HepG2 (cell line): ENCODE measurements at regions not wholly inside any gene's neighbourhood (a gene's known extent, or its start where the extent isn't known, plus 50 kb on each side); places are given as distances from the start of the nearest gene placed in this dataset.
"Not testable (repeated sequence)": the region's sequence is repeated elsewhere in the genome, so short reads cannot be mapped to it uniquely, and the experiment has no call there.

ENCODE experiments used
- ATAC-seq: fragments of 200-7000 bp; cut with Tn5 transposase; 3 replicates; pipeline ENCODE4 v1.9.1; 2020; ENCODE audit warnings: mild to moderate bottlenecking, moderate library complexity
- BruUV-seq: library from RNA; stranded (reverse); fragments of 400-500 nt; replicated peaks from 2 replicates; lab custom pipeline; 2021; lab: Mats Ljungman, UMichigan
- CTCF ChIA-PET: fragments of 300-600 bp; formaldehyde crosslinking; extraction: SDS; loops from one replicate; lab custom pipeline; 2021; ENCODE audit warnings: low total read pairs, inconsistent platforms, low intra/inter-chr PET ratio; lab: Yijun Ruan, JAX
- POLR2A ChIA-PET: fragments of 350-600 bp; sonication (Branson Sonifier 250); formaldehyde crosslinking; loops from one replicate; lab custom pipeline; 2020; ENCODE audit warnings: antibody characterized with exemption, inconsistent platforms; lab: Yijun Ruan, JAX
- DNase-seq: peaks from one replicate; pipeline ENCODE4 v3.0.0-alpha.2; 2015; ENCODE audit warnings: low spot score
- FAIRE-seq: peaks from 3 replicates; lab custom pipeline; 2011; peaks lifted over from hg19 to GRCh38; lab: Jason Lieb, UNC
- H2AFZ ChIP-seq: one replicate; pipeline ENCODE4 v1.6.1; 2011; ENCODE audit warnings: low read length, inconsistent platforms
- H3K27ac ChIP-seq: fragments of 300-600 bp; 3 replicates; pipeline ENCODE4 v1.8.0; 2011; ENCODE audit warnings: mixed run types, mild to moderate bottlenecking, mixed read lengths, low read length, inconsistent platforms; ENCODE audit not compliant: insufficient read depth; ENCODE audit errors: extremely low read length
- H3K27me3 ChIP-seq, 2 experiments: fragments of 200-600 bp in 1 of 2; 2 replicates in 1 of 2; 3 replicates in 1 of 2; pipeline versions ENCODE4 v1.6.0 to v1.8.0; 2011; ENCODE audit warnings: low read length in 2 of 2, mild to moderate bottlenecking in 2 of 2, moderate library complexity in 2 of 2, inconsistent platforms in 1 of 2; ENCODE audit not compliant: insufficient read depth in 2 of 2, control insufficient read depth in 1 of 2
- H3K36me3 ChIP-seq, 2 experiments: fragments of 200-600 bp in 1 of 2; replicated peaks in 1 of 2; 2 replicates in 1 of 2; 3 replicates in 1 of 2; pipeline versions ENCODE4 v1.5.1 to v1.8.0; 2011; ENCODE audit warnings: low read length in 2 of 2, inconsistent platforms in 1 of 2; ENCODE audit not compliant: insufficient read depth in 2 of 2, control insufficient read depth in 1 of 2
- H3K4me1 ChIP-seq: 2 replicates; pipeline ENCODE4 v1.5.1; 2012; ENCODE audit warnings: low read length, inconsistent platforms; ENCODE audit not compliant: insufficient read depth
- H3K4me2 ChIP-seq: 2 replicates; pipeline ENCODE4 v1.6.0; 2011; ENCODE audit warnings: low read depth, low read length, inconsistent platforms
- H3K4me3 ChIP-seq, 3 experiments: fragments of 200-600 bp in 1 of 3; sonication (generic), shearing (Covaris generic) in 1 of 3; replicated peaks in 1 of 3; 2 replicates each; pipeline ENCODE4 v1.5.1; 2011 to 2016; ENCODE audit warnings: low read length in 3 of 3, inconsistent platforms in 2 of 3, low read depth in 2 of 3, mild to moderate bottlenecking in 2 of 3, control low read depth in 1 of 3, mixed read lengths in 1 of 3; ENCODE audit not compliant: insufficient read depth in 1 of 3
- H3K79me2 ChIP-seq: one replicate; pipeline ENCODE4 v1.6.1; 2011; ENCODE audit warnings: low read length, inconsistent platforms; ENCODE audit not compliant: insufficient read depth
- H3K9ac ChIP-seq: 2 replicates; pipeline ENCODE4 v1.6.0; 2011; ENCODE audit warnings: mild to moderate bottlenecking, low read depth, low read length, inconsistent platforms; ENCODE audit not compliant: insufficient read depth
- H3K9me3 ChIP-seq: 2 replicates; pipeline ENCODE4 v1.5.1; 2012; ENCODE audit warnings: mild to moderate bottlenecking, low read length
- H4K20me1 ChIP-seq: 2 replicates; pipeline ENCODE4 v1.6.0; 2011; ENCODE audit warnings: inconsistent platforms, mild to moderate bottlenecking, low read length, moderate library complexity; ENCODE audit not compliant: insufficient read depth
- CBFB ChIP-seq: sonication (generic); formaldehyde crosslinking; IDR thresholded peaks from 2 replicates; pipeline ENCODE4 v1.4.0; 2020; ENCODE audit warnings: missing genetic modification reagents
- ZNF652 ChIP-seq: IDR thresholded peaks from 2 replicates; pipeline ENCODE4 v1.6.1; 2016; ENCODE audit warnings: low read depth, borderline replicate concordance
- WGBS: methylation state at CpG from one replicate; pipeline ENCODE4 v1.1.6; 2017; ENCODE audit warnings: low lambda C conversion rate; 5-methylcytosine and 5-hydroxymethylcytosine counted together
- in situ Hi-C: cut with HindIII; loops from 2 replicates; pipeline ENCODE4 v1.10.0; 2017; ENCODE audit warnings: low pct_unique_long_range_greater_than_20kb; ENCODE audit not compliant: extremely low pct_ligation_motif_present
- intact Hi-C: fragments of 100-400 bp; cut with micrococcal nuclease; formaldehyde crosslinking; loops from one replicate; pipeline ENCODE4 v1.10.0; 2022; ENCODE audit not compliant: unreplicated experiment

DNA sequence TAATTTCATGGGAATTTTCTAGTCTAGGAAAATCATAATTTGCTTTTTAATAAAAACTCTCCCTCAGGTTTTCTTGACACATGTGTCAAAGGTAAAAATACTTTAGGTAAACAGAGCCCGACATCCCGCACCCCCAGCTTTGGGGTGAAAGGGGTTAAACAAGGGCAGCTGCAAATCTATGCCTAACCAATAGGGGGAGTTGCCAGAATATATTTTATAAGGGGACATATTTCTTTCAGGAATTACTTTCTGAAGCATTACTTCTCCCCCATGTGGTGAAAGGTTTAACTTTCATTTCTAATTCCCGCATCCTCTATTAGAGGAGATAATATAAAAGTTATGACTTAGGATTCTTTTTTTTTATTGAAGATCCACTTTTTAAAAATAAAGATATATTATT, 53.9 kb upstream of the HEPH start:
- POLR2A ChIA-PET: no interaction called here

GRCh38 chrX:66107860-66108259, 56.2 kb upstream of the HEPH start:
- H4K20me1 ChIP-seq, H3K4me1 ChIP-seq, H3K4me2 ChIP-seq, FAIRE-seq, in situ Hi-C loops, CTCF ChIA-PET, intact Hi-C loops, H3K27me3 ChIP-seq, H3K9ac ChIP-seq, H2AFZ ChIP-seq, H3K9me3 ChIP-seq, BruUV-seq, H3K79me2 ChIP-seq, DNase-seq, H3K27ac ChIP-seq, POLR2A ChIA-PET, H3K4me3 ChIP-seq, H3K36me3 ChIP-seq, ATAC-seq: not testable (repeated sequence)
- WGBS: no CpG with 5 or more reads among the region's 4 CpGs

More for the DNA sequence above, 53.9 kb upstream of the HEPH start:
- Histone ChIP-seq H3K9ac (no peak overlapping the region), H3K9me3 (no peaks in the 10 kb centered on the region), H3K4me3 (no peak overlapping the region), H3K79me2 (no peaks in the 10 kb centered on the region), H3K36me3 (no peaks in the 10 kb centered on the region), H3K27me3 (no peaks in the 10 kb centered on the region), H3K27ac (no peak overlapping the region), H3K4me2 (no peak overlapping the region), H2AFZ (no peak overlapping the region), H3K4me1 (no peaks in the 10 kb centered on the region), H4K20me1 (no peaks in the 10 kb centered on the region)
- BruUV-seq: no TSS peak
- ATAC-seq (no peak), FAIRE-seq (no peak), DNase-seq (no peak)
- peak; percentile 88 for TF ChIP-seq ZNF652 (CRISPR knock-in tag)
- TF ChIP-seq CBFB (CRISPR knock-in tag): no peak
- 3% methylated on average over 3 of the region's 3 CpGs for WGBS
- CTCF ChIA-PET: no interaction called here
- intact Hi-C loops: no loop called here
- in situ Hi-C loops: no loop called here

DNA sequence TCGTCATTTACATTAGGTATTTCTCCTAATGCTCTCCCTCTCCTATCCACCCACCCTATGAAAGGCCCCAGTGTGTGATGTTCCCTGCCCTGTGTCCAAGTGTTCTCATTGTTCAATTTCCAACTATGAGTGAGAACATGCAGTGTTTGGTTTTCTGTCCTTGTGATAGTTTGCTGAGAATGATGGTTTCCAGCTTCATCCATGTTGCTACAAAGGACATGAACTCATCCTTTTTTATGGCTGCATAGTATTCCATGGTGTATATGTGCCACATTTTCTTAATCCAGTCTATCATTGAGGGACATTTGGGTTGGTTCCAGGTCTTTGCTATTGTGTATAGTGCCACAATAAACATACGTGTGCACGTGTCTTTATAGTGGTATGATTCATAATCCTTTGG, 61.6 kb upstream of the HEPH start:
- H3K9me3 ChIP-seq, DNase-seq, H3K27ac ChIP-seq, H3K4me2 ChIP-seq, BruUV-seq, H3K4me1 ChIP-seq, POLR2A ChIA-PET, intact Hi-C loops, in situ Hi-C loops, ATAC-seq, H3K9ac ChIP-seq, H3K4me3 ChIP-seq, H3K36me3 ChIP-seq, H4K20me1 ChIP-seq, CTCF ChIA-PET, FAIRE-seq, H3K27me3 ChIP-seq, H3K79me2 ChIP-seq, H2AFZ ChIP-seq: not testable (repeated sequence)
- 67% methylated on average over 3 of the region's 3 CpGs for WGBS
